MCF 10A (cell line): ENCODE measurements at regions not wholly inside any gene's neighbourhood (a gene's known extent, or its start where the extent isn't known, plus 50 kb on each side); places are given as distances from the start of the nearest gene placed in this dataset.
"Not testable (repeated sequence)": the region's sequence is repeated elsewhere in the genome, so short reads cannot be mapped to it uniquely, and the experiment has no call there.

Source experiments
- BruUV-seq: library from RNA; stranded (reverse); fragments of 400-500 nt; replicated peaks from 2 replicates; lab custom pipeline; 2021; lab: Mats Ljungman, UMichigan
- CTCF ChIA-PET: fragments of 300-600 bp; sonication (Branson Sonifier 250); formaldehyde crosslinking; extraction: SDS; loops from one replicate; lab custom pipeline; 2021; ENCODE audit warnings: antibody characterized with exemption, inconsistent platforms; lab: Yijun Ruan, JAX
- POLR2A ChIA-PET: fragments of 300-600, 350-650 bp; sonication (Branson Sonifier 250); formaldehyde crosslinking; extraction: SDS; loops from one replicate; lab custom pipeline; 2020; ENCODE audit warnings: antibody characterized with exemption, inconsistent platforms; lab: Yijun Ruan, JAX
- DNase-seq: peaks from one replicate; pipeline ENCODE4 v3.0.0-alpha.2; 2018; ENCODE audit not compliant: unreplicated experiment
- H3K27ac Mint-ChIP-seq: one replicate; pipeline ENCODE4 v1.8.0; 2022; ENCODE audit warnings: mild to moderate bottlenecking, low read depth, mixed read lengths; ENCODE audit not compliant: unreplicated experiment
- H3K27me3 Mint-ChIP-seq: one replicate; pipeline ENCODE4 v1.8.0; 2022; ENCODE audit warnings: mixed read lengths; ENCODE audit not compliant: insufficient read depth, unreplicated experiment
- H3K36me3 Mint-ChIP-seq: one replicate; pipeline ENCODE4 v1.8.0; 2022; ENCODE audit warnings: mild to moderate bottlenecking, moderate library complexity, mixed read lengths; ENCODE audit not compliant: insufficient read depth, unreplicated experiment
- H3K4me1 Mint-ChIP-seq: one replicate; pipeline ENCODE4 v1.8.0; 2022; ENCODE audit warnings: mixed read lengths; ENCODE audit not compliant: insufficient read depth, unreplicated experiment
- H3K4me3 Mint-ChIP-seq: one replicate; pipeline ENCODE4 v1.8.0; 2022; ENCODE audit warnings: mild to moderate bottlenecking, moderate library complexity, mixed read lengths; ENCODE audit not compliant: unreplicated experiment
- H3K9me3 Mint-ChIP-seq: one replicate; pipeline ENCODE4 v1.8.0; 2022; ENCODE audit warnings: mixed read lengths; ENCODE audit not compliant: unreplicated experiment
- CTCF ChIP-seq: fragments of 200-600 bp; IDR thresholded peaks from one replicate; pipeline ENCODE4 v1.8.0; 2022; ENCODE audit warnings: antibody characterized with exemption, mild to moderate bottlenecking; ENCODE audit not compliant: unreplicated experiment
- intact Hi-C: fragments of 100-400 bp; cut with micrococcal nuclease; formaldehyde crosslinking; loops from 2 replicates; pipeline ENCODE4 v1.14.1; 2022

GRCh38 chr13:31385540-31385939 is 185.8 kb downstream of the B3GLCT start:
- no peaks in the 10 kb centered on the region for H3K36me3 Mint-ChIP-seq
- TF ChIP-seq CTCF = no peak
- ChIA-PET CTCF (interaction anchor here (0.9 kb wide), 1 partner anchor 150 kb away, joined by 5 read pairs; no protein-coding TSS in a partner anchor), POLR2A (interaction anchor here (0.6 to 0.8 kb wide), 2 partner anchors 26 to 94 kb away, joined by 3 read pairs; no protein-coding TSS in a partner anchor)
- no peak overlapping the region for H3K27ac Mint-ChIP-seq
- H3K4me1 Mint-ChIP-seq = peaks cover 6% of the 10 kb centered on the region
- BruUV-seq = no TSS peak
- H3K4me3 Mint-ChIP-seq = no peak overlapping the region
- peak; percentile 32 for DNase-seq
- intact Hi-C loops = no loop called here
- no peaks in the 10 kb centered on the region for H3K9me3 Mint-ChIP-seq
- no peaks in the 10 kb centered on the region for H3K27me3 Mint-ChIP-seq

GRCh38 chr13:31394506-31394905 is 194.7 kb downstream of the B3GLCT start:
- no peak overlapping the region for H3K27ac Mint-ChIP-seq
- POLR2A ChIA-PET = no interaction called here
- peaks cover 12% of the 10 kb centered on the region for H3K9me3 Mint-ChIP-seq
- CTCF ChIA-PET = interaction anchor here (0.6 to 1.3 kb wide), 4 partner anchors 15 to 158 kb away, joined by 3 to 4 read pairs (median 4); no protein-coding TSS in a partner anchor
- no TSS peak for BruUV-seq
- intact Hi-C loops = no loop called here
- no peaks in the 10 kb centered on the region for H3K36me3 Mint-ChIP-seq
- no peaks in the 10 kb centered on the region for H3K27me3 Mint-ChIP-seq
- DNase-seq = no peak
- H3K4me1 Mint-ChIP-seq = no peaks in the 10 kb centered on the region
- H3K4me3 Mint-ChIP-seq = no peak overlapping the region
- TF ChIP-seq CTCF = no peak

- Mint-ChIP-seq H3K27me3 (no peaks in the 10 kb centered on the region), H3K27ac (no peak overlapping the region), H3K36me3 (no peaks in the 10 kb centered on the region), H3K4me3 (no peak overlapping the region), H3K4me1 (no peaks in the 10 kb centered on the region), H3K9me3 (peaks cover 17% of the 10 kb centered on the region)
- no peak for TF ChIP-seq CTCF
- POLR2A ChIA-PET = no interaction called here
- no peak for DNase-seq
- no TSS peak for BruUV-seq
- intact Hi-C loops = no loop called here
- CTCF ChIA-PET = interaction anchor here (0.6 to 1.3 kb wide), 4 partner anchors 16 to 159 kb away, joined by 3 to 4 read pairs (median 4); no protein-coding TSS in a partner anchor
These were observed 195.3 kb downstream of the B3GLCT start for GRCh38 chr13:31395090-31395489.

- no peaks in the 10 kb centered on the region for H3K4me1 Mint-ChIP-seq
- CTCF ChIA-PET = no interaction called here
- no peak overlapping the region for H3K27ac Mint-ChIP-seq
- no TSS peak for BruUV-seq
- H3K27me3 Mint-ChIP-seq = no peaks in the 10 kb centered on the region
- DNase-seq = no peak
- H3K9me3 Mint-ChIP-seq = peaks cover 24% of the 10 kb centered on the region
- intact Hi-C loops = no loop called here
- H3K36me3 Mint-ChIP-seq = no peaks in the 10 kb centered on the region
- no peak overlapping the region for H3K4me3 Mint-ChIP-seq
- no peak for TF ChIP-seq CTCF
- POLR2A ChIA-PET = no interaction called here
These were observed 199.9 kb downstream of the B3GLCT start for GRCh38 chr13:31399690-31400089.

GRCh38 chr13:31403711-31404110 is 203.9 kb downstream of the B3GLCT start:
- H3K27ac Mint-ChIP-seq, DNase-seq, H3K4me3 Mint-ChIP-seq, intact Hi-C loops, POLR2A ChIA-PET, H3K36me3 Mint-ChIP-seq, BruUV-seq, H3K27me3 Mint-ChIP-seq, H3K4me1 Mint-ChIP-seq: not testable (repeated sequence)
- H3K9me3 Mint-ChIP-seq = peaks cover 18% of the 10 kb centered on the region
- CTCF ChIA-PET = interaction anchor here (0.8 to 1.7 kb wide), 2 partner anchors 155 to 167 kb away, joined by 3 to 14 read pairs; no protein-coding TSS in a partner anchor
